ENCODE measurements at regions not wholly inside any gene's neighbourhood (a gene's known extent, or its start where the extent isn't known, plus 50 kb on each side); places are given as distances from the start of the nearest gene placed in this dataset.
A peak's percentile ranks its signal among the peaks of the same experiment; 100 is the strongest.

GRCh38 chr18:10182009-10182624 lies 268.3 kb downstream of the VAPA start:
- DNase-seq = no peak

DNA sequence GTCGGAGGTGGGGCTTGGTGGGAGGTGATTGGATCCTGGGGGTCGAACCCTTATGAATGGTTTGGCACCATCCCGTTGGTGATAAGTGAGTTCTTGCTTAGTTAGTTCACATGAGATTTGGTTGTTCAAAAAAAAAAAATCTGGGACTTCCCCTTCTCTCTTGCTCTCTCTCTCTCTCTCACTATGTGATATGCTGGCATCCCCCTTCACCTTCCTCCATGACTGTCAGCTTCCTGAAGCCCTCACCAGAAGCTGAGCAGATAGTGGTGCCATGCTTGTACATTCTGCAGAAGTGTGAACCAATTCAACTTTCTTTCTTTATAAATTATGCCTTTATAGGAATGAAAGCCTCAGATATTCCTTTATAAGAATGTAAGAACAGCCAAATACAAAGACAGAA lies 269.7 kb upstream of the APCDD1 start:
- no peak for DNase-seq

DNA sequence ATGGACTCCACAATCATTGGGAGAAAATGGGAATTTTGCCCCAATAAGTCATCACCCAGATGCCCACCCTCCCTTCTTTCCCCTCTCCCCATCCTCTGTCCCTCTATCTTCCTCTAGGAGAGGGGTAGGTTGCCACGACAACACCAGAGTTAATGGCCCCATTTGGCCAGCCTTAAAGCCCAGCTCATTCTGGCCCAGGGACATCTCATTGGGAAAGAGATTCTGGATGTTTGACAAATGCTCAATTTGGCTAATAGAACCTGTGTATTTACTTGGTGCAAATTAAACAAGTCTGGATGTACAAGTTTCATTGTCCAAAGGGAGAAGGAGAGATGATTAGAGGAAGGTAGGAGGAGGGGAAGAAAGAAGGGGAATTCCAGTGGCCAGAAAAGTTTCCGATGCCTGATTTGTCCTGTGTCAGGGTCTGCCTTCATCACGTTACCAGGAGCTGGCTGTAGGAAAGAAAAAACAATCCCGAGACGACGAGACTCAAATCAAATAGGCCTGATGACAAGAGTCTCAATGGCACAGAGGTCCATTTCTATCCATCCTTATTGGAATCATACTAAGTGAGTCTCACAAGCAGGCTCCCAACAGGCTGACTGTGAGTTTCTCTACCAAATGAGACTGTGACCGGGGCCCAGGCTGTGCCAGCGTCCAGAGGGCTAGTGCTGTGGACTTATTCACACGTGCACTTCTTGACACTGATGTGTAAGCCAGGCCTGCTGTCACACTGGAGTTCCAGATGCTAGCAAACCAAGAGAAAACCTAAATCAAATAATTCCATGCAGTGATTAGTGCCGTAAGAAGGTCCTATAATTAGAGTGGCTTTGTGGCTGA lies 265.2 kb upstream of the APCDD1 start:
- DNase-seq = no peak

DNA sequence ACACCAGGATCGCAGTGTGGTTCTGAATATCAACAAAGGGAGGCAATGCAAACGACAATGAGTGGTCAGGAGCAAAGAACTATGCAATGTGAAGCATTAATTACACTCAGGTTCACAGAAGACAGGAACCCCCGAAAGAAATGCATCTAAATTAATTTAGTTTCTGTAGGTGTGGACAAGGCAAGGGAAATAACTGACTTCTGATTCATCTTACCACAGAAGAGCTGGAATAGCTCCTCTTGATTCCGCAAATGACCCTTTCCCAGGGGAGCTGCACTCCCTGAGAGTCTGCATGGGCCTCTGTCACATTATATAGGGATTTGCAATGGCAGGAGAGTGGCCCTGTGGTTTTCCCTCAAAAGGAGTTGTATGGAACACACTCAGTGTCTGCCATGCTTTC lies 263.9 kb upstream of the APCDD1 start:
- peak; percentile 96 for DNase-seq

- no peak for DNase-seq
These were observed 261.0 kb upstream of the APCDD1 start for GRCh38 chr18:10193444-10193843.

- no peak for DNase-seq
These were observed 259.8 kb upstream of the APCDD1 start for GRCh38 chr18:10194592-10194991.

DNA sequence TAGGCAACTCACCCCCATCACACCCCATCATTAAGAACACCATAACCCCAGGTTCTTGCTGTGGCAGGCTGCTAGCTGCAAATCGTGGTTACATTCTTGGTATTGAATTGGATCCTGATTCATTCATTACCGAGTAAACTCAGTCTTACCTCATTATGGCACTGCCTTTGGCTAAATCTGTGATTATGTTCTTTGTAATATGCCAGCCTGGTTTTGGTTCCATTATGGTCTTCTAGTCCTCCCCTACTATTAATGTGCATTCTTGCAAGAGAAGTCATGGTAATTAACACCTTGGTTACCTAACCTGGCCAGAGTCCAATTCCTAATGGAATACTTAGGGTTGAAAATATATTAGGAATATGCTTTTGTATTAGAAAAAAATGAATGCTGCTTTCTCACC lies 258.9 kb upstream of the APCDD1 start:
- no peak for DNase-seq

DNA sequence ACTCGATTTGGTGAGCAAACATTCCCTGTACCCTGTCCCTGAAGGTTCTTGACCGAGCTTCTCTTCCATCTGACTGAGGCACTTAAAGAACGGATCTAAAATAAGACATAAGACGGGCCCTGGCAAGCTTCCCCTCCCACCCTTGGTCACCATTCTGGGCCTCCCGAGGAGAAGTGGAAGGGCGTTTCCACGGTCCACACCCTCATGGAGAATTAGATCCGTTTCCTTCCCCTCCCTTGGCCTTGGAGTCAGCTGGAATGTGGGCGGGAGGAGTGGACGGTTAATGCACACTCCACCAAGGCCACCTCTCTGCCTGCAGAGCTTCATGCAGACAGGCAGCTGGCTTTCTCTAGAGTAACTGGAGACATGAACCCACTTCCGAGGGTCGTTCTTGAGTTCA lies 257.3 kb upstream of the APCDD1 start:
- DNase-seq = no peak

GRCh38 chr18:10201226-10201625 lies 253.2 kb upstream of the APCDD1 start:
- no peak for DNase-seq

DNA sequence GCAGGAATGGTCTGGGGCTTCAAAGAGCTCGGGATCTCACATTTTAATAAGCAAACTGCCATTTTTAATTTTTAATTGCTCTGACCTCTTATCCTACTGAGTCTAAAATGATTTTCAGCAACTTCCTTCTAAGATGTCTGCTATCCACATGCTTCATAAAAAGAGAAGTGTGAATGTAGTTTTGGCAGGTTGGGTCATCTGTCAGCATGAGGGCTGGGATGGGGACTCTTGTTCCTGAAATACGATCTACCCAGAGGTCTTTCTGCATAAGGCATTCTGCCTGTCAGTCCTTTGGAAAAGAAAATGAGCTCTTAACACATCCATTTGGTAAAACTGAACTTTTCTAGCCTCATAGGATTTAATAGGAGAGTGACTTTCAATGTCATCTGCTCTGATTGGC lies 252.8 kb upstream of the APCDD1 start:
- no peak for DNase-seq

DNA sequence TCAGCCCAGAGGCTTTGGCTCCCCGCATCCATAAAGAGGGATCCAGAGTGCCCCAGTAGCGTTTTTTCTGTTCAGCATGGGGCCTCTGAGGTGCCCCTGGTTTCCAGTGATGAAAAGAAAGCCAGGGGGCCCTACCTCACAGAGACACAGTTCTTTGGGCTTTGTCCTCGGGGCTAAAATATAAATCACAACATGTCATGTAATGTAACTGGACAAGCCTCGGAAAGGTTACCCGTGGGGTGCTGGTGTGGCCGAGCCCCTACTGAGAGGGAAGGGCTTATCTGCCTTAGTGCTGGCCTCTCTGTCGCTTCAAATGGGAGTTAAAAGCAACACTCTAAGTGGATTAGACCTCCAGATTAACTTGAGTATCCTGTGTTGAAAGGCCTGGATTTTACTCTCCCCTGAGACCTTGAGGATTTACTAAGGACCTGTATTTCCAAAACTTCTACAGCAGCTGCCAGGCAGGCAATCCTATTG lies 251.6 kb upstream of the APCDD1 start:
- no peak for DNase-seq

DNA sequence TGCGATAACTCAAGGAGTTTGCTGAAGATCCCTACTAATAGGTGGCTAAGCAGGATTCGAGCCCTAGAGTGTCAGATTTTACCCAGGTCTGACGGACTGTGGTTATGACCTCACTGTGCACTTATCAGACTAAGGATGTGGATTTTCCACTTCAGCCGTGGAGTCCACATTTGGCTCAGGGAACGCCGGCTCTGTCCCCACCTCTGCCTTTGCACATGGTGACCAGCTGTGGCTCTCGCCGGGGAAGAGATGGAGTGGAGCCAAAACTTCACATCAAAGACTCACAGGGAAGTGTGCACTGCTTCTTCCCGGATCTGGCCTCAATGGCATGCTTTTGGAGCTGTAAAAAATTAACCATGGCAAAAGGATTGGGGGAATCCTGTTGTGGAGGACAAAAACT lies 249.3 kb upstream of the APCDD1 start:
- DNase-seq = peak; percentile 37

DNA sequence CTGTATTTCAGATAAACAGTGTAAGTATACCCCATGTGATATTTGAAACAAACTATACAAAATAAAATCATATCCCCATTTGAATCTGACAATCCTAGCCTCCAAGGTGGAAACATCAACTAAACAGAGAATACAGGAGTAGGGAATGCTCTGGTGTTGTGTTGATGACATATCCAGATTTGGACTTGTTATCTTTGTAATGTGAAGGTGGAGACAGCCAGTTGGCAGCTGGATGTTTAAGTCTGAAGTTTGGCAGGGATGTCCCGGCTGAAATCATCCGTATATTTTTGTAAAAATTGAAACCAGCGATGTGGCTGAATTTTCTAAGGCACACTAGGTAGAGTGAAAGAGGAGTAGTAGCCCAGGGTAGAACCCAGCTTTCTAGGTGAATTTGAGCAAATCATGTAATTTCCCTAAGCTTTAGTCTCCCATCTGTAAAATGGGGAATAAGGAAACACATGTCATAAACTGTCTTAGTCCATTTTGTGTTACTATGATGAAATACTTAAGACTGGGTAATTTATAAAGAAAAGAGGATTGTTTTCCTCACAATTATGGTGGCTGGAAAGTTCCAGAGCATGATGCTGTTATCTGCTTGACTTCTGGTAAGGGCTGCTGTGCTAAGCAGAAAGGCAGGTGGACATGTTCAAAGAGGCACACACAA lies 246.6 kb upstream of the APCDD1 start:
- DNase-seq = no peak

GRCh38 chr18:10209302-10209701 lies 245.1 kb upstream of the APCDD1 start:
- DNase-seq = no peak

DNA sequence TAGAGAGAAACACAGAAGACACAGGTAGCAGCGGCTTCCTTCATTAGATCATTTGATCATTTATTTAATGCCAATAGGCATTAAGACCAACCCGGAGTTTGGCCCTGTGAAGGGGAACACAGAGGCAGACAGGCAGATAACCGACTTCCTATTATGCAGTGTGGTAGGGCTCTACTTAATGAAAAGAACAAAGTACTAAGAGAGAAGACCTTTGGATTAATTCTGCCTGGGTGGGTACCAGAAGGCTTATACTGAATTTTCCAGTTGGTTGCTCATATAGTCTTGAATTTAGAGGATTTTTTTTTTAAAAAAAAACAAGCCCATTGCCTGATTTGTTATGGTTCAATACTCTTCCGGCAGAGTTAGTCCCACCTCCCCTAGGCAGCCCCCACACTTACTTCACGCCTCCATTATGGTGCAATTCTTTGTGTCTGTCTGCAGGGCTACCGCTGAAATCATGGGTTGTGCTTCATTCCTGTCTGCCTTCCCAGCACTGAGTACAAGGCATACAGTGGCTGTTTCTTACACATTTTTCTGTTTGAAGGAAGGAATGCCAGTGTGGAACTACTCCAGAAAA lies 244.3 kb upstream of the APCDD1 start:
- no peak for DNase-seq

- peak; percentile 41 for DNase-seq
These were observed 240.9 kb upstream of the APCDD1 start for GRCh38 chr18:10213526-10213925.

DNA sequence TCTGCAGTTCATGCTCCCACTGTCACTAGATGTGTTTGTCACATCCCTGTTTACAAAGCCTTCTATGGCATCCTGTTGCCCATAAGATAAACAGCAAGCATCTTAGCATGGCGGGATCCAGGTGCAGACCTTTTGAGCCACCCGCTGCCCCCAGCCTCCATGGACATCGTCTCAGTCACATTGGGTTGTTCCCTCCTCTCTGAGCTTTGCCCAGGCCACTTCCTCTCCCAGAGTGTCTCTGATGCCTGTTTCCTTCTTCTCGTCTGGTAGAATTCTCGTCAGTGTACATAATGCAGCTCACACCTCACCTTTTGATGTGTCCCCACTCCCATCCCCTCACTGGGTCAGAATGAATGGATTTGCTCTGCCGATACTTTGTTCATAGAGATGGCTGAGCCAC lies 239.0 kb upstream of the APCDD1 start:
- no peak for DNase-seq

GRCh38 chr18:10216791-10217190 lies 237.6 kb upstream of the APCDD1 start:
- DNase-seq = no peak

- no peak for DNase-seq
These were observed 237.2 kb upstream of the APCDD1 start for GRCh38 chr18:10217211-10217610.

DNA sequence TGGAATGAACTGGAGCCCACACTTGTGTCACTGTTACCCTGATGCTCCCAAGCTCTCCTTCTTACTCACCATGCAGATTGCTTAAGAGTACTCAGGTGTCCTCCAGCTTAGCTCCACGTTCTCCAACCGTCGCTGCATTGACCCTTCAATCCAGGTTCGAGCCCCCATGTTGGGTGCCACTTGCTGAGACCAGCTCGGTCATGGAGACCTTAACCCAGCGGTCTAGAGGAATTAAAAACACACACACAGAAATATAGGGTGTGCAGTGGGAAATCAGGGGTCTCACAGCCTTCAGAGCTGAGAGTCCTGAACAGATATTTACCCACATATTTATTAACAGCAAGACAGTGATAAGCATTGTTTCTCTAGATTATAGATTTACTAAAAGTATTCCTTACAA lies 229.1 kb upstream of the APCDD1 start:
- DNase-seq = no peak

- DNase-seq = no peak
These were observed 227.5 kb upstream of the APCDD1 start for GRCh38 chr18:10226971-10227370.

DNA sequence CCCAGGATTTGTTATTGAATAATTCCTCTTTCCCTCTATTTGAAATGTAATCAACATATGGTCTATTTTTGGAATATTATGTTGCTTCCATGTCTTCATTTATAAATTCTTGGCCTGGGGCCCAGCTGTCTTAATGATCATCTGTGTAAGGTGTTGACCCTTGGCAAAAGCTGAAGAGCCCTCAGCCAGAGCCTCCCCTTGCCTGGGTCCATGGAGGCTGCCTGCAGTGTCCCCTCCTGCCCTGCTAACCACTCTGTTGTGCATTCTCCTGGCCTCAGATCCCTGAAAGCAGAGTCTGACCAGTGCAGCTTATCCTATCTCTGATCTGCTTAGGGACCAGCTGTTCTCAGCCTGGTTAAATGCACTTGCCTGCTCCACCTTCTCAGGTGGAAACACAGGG lies 226.1 kb upstream of the APCDD1 start:
- DNase-seq = no peak

- no peak for DNase-seq
These were observed 225.0 kb upstream of the APCDD1 start for GRCh38 chr18:10229458-10229857.

DNA sequence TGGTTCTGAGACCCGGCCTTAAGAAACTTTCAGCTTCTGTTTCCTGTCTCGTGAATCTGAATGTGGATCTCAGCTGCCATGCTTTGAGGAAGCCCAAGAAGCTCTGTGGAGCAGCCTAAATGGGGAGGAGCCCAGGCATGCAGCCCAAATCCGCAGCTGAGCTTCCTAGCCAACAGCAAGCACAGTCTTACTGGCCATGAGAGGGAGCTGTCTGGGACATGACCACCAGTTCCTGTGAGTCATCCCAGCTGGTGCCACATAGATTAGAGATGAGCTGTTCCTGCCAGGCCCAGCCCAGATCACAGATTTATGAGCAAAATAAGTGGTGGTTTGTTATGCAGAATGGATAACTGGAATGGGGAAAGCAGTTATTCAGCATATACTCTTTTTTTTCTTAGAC lies 224.4 kb upstream of the APCDD1 start:
- DNase-seq = peak; percentile 90
